ENCODE measurements at regions not wholly inside any gene's neighbourhood (a gene's known extent, or its start where the extent isn't known, plus 50 kb on each side); places are given as distances from the start of the nearest gene placed in this dataset.
A peak's percentile ranks its signal among the peaks of the same experiment; 100 is the strongest.

- no peak for DNase-seq
- 95 to 97% methylated on average over 6 of the region's 6 CpGs for WGBS, 2 donors
- no peak overlapping the region for H3K27ac ChIP-seq
- H3K9me3 ChIP-seq = no peaks in the 10 kb centered on the region
- H3K36me3 ChIP-seq = no peaks in the 10 kb centered on the region
- H3K4me1 ChIP-seq = no peaks in the 10 kb centered on the region
- no peaks in the 10 kb centered on the region for H3K27me3 ChIP-seq
- TF ChIP-seq CTCF (IDR thresholded peaks at IDR 0.05) (no peak), EP300 (IDR thresholded peaks at IDR 0.05) (no peak), POLR2A (IDR thresholded peaks at IDR 0.05) (no peak), POLR2AphosphoS5 (IDR thresholded peaks at IDR 0.05) (no peak)
- intact Hi-C loops (cut with DNase I) = loop anchor here (10.0 kb wide), 1 partner anchor 449 kb away; no protein-coding TSS in a partner anchor
- H3K4me3 ChIP-seq = no peak overlapping the region
These were observed 268.3 kb upstream of the MGAT5 start for GRCh38 chr2:133985563-133985962.

GRCh38 chr2:133986081-133986837 lies 267.6 kb upstream of the MGAT5 start:
- H3K9me3 ChIP-seq = no peaks in the 10 kb centered on the region
- H3K36me3 ChIP-seq = no peaks in the 10 kb centered on the region
- H3K4me3 ChIP-seq = no peak overlapping the region
- no peak for TF ChIP-seq CTCF (IDR thresholded peaks at IDR 0.05)
- TF ChIP-seq EP300 (IDR thresholded peaks at IDR 0.05) = no peak
- TF ChIP-seq POLR2AphosphoS5 (IDR thresholded peaks at IDR 0.05) = no peak
- no peak for TF ChIP-seq POLR2A (IDR thresholded peaks at IDR 0.05)
- H3K27me3 ChIP-seq = no peaks in the 10 kb centered on the region
- no peak overlapping the region for H3K27ac ChIP-seq
- intact Hi-C loops (cut with DNase I) = loop anchor here (10.0 kb wide), 1 partner anchor 449 kb away; no protein-coding TSS in a partner anchor
- WGBS, 2 donors = 80 to 84% methylated on average over 3 of the region's 3 CpGs
- DNase-seq = no peak
- H3K4me1 ChIP-seq = no peaks in the 10 kb centered on the region

- TF ChIP-seq CTCF (IDR thresholded peaks at IDR 0.05) (no peak), POLR2AphosphoS5 (IDR thresholded peaks at IDR 0.05) (no peak), EP300 (IDR thresholded peaks at IDR 0.05) (no peak), POLR2A (IDR thresholded peaks at IDR 0.05) (no peak)
- DNase-seq = no peak
- no peaks in the 10 kb centered on the region for H3K9me3 ChIP-seq
- no peak overlapping the region for H3K4me3 ChIP-seq
- H3K36me3 ChIP-seq = no peaks in the 10 kb centered on the region
- 75 to 82% methylated on average over 11 of the region's 11 CpGs for WGBS, 2 donors
- H3K4me1 ChIP-seq = no peaks in the 10 kb centered on the region
- no peaks in the 10 kb centered on the region for H3K27me3 ChIP-seq
- H3K27ac ChIP-seq = peak overlapping the region in 1 of 4 donors; percentile 60
- intact Hi-C loops (cut with DNase I) = loop anchor here (10.0 kb wide), 1 partner anchor 448 kb away; no protein-coding TSS in a partner anchor
These were observed 266.7 kb upstream of the MGAT5 start for GRCh38 chr2:133986881-133987795.

- WGBS, 2 donors = 87 to 93% methylated on average over 12 of the region's 12 CpGs
- Histone ChIP-seq H3K9me3 (no peaks in the 10 kb centered on the region), H3K4me1 (no peaks in the 10 kb centered on the region), H3K4me3 (no peak overlapping the region), H3K27ac (no peak overlapping the region), H3K27me3 (no peaks in the 10 kb centered on the region), H3K36me3 (no peaks in the 10 kb centered on the region)
- intact Hi-C loops (cut with DNase I) = loop anchor here (10.0 kb wide), 1 partner anchor 446 kb away; no protein-coding TSS in a partner anchor
- no peak for DNase-seq
- TF ChIP-seq CTCF (IDR thresholded peaks at IDR 0.05) (no peak), POLR2AphosphoS5 (IDR thresholded peaks at IDR 0.05) (no peak), POLR2A (IDR thresholded peaks at IDR 0.05) (no peak), EP300 (IDR thresholded peaks at IDR 0.05) (no peak)
These were observed 265.5 kb upstream of the MGAT5 start for GRCh38 chr2:133988316-133988891.
